ENCODE measurements at regions not wholly inside any gene's neighbourhood (a gene's known extent, or its start where the extent isn't known, plus 50 kb on each side); places are given as distances from the start of the nearest gene placed in this dataset.

DNA sequence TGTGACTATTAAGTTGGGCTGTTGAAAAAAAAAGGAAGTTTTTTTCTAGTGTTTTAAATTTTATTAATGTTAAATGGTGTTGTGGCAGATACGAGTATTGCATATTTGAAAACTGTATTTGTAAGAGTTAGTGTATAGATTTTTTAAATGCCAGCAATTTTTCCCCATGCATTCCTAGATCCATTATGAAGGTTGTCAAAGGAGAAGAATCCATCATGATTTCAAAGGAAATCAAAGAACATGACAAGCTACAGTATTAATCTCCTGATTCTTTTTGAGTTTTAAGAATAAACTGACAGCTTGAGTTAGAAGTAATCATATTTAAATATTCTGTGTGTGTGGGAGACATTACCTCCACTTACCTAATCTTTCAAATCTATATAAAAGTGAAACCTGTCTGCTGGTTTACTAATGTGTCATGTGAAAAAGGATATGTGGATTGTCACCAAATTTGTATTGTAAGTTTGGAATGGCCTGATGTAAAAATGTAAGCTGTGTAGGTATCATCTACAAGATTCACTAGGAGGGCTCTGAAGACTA lies 111.0 kb upstream of the HS3ST5 start (continued):
- no peak for TF ChIP-seq RCOR1 (IDR thresholded peaks at IDR 0.05; ENCODE audit: low read length)
- no peak for TF ChIP-seq YY1 (IDR thresholded peaks at IDR 0.05; ENCODE audit: low read depth)
- TF ChIP-seq, protein P1, sequence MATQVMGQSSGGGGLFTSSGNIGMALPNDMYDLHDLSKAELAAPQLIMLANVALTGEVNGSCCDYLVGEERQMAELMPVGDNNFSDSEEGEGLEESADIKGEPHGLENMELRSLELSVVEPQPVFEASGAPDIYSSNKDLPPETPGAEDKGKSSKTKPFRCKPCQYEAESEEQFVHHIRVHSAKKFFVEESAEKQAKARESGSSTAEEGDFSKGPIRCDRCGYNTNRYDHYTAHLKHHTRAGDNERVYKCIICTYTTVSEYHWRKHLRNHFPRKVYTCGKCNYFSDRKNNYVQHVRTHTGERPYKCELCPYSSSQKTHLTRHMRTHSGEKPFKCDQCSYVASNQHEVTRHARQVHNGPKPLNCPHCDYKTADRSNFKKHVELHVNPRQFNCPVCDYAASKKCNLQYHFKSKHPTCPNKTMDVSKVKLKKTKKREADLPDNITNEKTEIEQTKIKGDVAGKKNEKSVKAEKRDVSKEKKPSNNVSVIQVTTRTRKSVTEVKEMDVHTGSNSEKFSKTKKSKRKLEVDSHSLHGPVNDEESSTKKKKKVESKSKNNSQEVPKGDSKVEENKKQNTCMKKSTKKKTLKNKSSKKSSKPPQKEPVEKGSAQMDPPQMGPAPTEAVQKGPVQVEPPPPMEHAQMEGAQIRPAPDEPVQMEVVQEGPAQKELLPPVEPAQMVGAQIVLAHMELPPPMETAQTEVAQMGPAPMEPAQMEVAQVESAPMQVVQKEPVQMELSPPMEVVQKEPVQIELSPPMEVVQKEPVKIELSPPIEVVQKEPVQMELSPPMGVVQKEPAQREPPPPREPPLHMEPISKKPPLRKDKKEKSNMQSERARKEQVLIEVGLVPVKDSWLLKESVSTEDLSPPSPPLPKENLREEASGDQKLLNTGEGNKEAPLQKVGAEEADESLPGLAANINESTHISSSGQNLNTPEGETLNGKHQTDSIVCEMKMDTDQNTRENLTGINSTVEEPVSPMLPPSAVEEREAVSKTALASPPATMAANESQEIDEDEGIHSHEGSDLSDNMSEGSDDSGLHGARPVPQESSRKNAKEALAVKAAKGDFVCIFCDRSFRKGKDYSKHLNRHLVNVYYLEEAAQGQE (IDR thresholded peaks at IDR 0.05; ENCODE audit: low read depth, low read length), result no peak

DNA sequence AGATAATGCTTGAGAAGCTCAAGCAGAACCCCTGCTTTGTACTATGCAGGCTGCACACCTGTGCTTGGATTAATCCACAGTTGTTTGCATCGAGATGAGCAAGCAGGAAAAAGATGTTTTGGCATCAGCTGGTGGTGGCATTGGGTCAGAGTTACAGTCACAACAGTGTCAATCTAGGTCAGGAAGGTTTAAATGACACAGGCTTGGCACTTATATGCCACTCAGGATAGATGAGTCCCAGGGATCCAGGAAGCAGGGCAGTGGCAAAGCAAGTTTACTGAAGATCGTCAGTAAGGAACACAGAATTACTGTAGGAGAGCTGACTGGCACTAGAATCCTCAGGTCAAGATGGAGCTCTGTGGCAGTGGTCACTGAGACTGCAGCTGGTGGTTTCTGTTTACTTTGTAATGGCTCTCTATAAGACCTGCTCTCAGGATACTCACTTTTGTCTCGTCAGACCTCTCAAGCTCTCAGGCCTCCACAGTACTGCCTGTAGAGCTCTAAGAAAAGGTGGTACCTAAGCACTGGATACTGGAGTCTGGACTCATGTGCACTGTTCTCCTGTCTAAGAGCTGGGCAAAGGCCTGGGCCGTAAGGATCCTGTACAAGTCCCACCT lies 110.1 kb upstream of the HS3ST5 start:
- CTCF ChIA-PET, result interaction anchor here (1.2 kb wide), 1 partner anchor 22 kb away, joined by 4 read pairs; no protein-coding TSS in a partner anchor
- Histone ChIP-seq H3K9me3 (no peaks in the 10 kb centered on the region), H3K9ac (no peak overlapping the region), H3K79me2 (ENCODE audit: insufficient read depth) (no peaks in the 10 kb centered on the region), H3K36me3 (replicated peaks in 1 of 2; ENCODE audit: control insufficient read depth in 1 of 2, insufficient read depth in 2 of 2, low read length in 1 of 2) (no peaks in the 10 kb centered on the region), H3K27ac (ENCODE audit: low read depth in 2 of 2, low read length in 1 of 2) (no peak overlapping the region), H3K4me2 (no peak overlapping the region), H3K4me3 (ENCODE audit: low read depth in 2 of 2, low read length in 1 of 2) (no peak overlapping the region), H3K27me3 (ENCODE audit: insufficient read depth) (no peaks in the 10 kb centered on the region), H3F3A (replicated peaks; ENCODE audit: insufficient read depth) (no peaks in the 10 kb centered on the region), H4K20me1 (ENCODE audit: insufficient read depth) (no peaks in the 10 kb centered on the region), H3K4me1 (ENCODE audit: control insufficient read depth in 1 of 2, insufficient read depth in 2 of 2, low read depth in 1 of 2, low read length in 1 of 2) (no peaks in the 10 kb centered on the region), H3K9me2 (no peaks in the 10 kb centered on the region), H2AFZ (ENCODE audit: low read depth) (no peak overlapping the region)
- no peak for DNase-seq
- TF ChIP-seq, protein P2, sequence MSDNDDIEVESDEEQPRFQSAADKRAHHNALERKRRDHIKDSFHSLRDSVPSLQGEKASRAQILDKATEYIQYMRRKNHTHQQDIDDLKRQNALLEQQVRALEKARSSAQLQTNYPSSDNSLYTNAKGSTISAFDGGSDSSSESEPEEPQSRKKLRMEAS (IDR thresholded peaks at IDR 0.05; ENCODE audit: low read depth), result no peak
- no peak for TF ChIP-seq GATA2 (CRISPR knock-in tag; IDR thresholded peaks at IDR 0.05)
- TF ChIP-seq SMC3 (IDR thresholded peaks at IDR 0.05; ENCODE audit: low read depth, low read length), result no peak
- no peak for TF ChIP-seq YY1 (IDR thresholded peaks at IDR 0.05; ENCODE audit: low read depth)
- no peak for TF ChIP-seq RXRA (IDR thresholded peaks at IDR 0.05; ENCODE audit: borderline replicate concordance, low read depth)
- TF ChIP-seq, protein P1 (IDR thresholded peaks at IDR 0.05; ENCODE audit: low read depth, low read length), result no peak
- TF ChIP-seq ELF1 (IDR thresholded peaks at IDR 0.05), result no peak
- TF ChIP-seq MXI1 (IDR thresholded peaks at IDR 0.05; ENCODE audit: low read depth, low read length), result no peak
- TF ChIP-seq TAF1 (IDR thresholded peaks at IDR 0.05; ENCODE audit: borderline replicate concordance, low read depth, low read length), result no peak
- TF ChIP-seq RAD21 (IDR thresholded peaks at IDR 0.05; ENCODE audit: low read length), result no peak
- no peak for TF ChIP-seq EP300 (IDR thresholded peaks at IDR 0.05; ENCODE audit: borderline replicate concordance in 1 of 2, low read depth in 1 of 2, low read length in 1 of 2)
- TF ChIP-seq TCF12 (IDR thresholded peaks at IDR 0.05), result no peak
- TF ChIP-seq NRF1 (IDR thresholded peaks at IDR 0.05; ENCODE audit: low read depth, low read length), result no peak
- TF ChIP-seq, protein P3, sequence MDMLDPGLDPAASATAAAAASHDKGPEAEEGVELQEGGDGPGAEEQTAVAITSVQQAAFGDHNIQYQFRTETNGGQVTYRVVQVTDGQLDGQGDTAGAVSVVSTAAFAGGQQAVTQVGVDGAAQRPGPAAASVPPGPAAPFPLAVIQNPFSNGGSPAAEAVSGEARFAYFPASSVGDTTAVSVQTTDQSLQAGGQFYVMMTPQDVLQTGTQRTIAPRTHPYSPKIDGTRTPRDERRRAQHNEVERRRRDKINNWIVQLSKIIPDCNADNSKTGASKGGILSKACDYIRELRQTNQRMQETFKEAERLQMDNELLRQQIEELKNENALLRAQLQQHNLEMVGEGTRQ (IDR thresholded peaks at IDR 0.05; ENCODE audit: borderline replicate concordance, low read depth, low read length), result no peak
- TF ChIP-seq FOXM1 (IDR thresholded peaks at IDR 0.05; ENCODE audit: low read depth), result no peak
- no peak for TF ChIP-seq GABPA (IDR thresholded peaks at IDR 0.05; ENCODE audit: low read depth)
- TF ChIP-seq, protein P4, sequence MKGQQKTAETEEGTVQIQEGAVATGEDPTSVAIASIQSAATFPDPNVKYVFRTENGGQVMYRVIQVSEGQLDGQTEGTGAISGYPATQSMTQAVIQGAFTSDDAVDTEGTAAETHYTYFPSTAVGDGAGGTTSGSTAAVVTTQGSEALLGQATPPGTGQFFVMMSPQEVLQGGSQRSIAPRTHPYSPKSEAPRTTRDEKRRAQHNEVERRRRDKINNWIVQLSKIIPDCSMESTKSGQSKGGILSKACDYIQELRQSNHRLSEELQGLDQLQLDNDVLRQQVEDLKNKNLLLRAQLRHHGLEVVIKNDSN (IDR thresholded peaks at IDR 0.05; ENCODE audit: borderline replicate concordance, low read depth), result no peak
- no peak for TF ChIP-seq MEF2A (IDR thresholded peaks at IDR 0.05; ENCODE audit: borderline replicate concordance, low read depth)
- TF ChIP-seq EZH2phosphoT487 (IDR thresholded peaks at IDR 0.05; ENCODE audit: borderline replicate concordance, low read depth), result no peak
- TF ChIP-seq POLR2AphosphoS5 (IDR thresholded peaks at IDR 0.05; ENCODE audit: low read depth, low read length), result no peak
- POLR2A ChIA-PET, result no interaction called here
- WGBS (ENCODE audit: low lambda C conversion rate), result 30% methylated on average over 4 of the region's 4 CpGs

All from SK-N-SH (cell line).